ENCODE measurements at regions not wholly inside any gene's neighbourhood (a gene's known extent, or its start where the extent isn't known, plus 50 kb on each side); places are given as distances from the start of the nearest gene placed in this dataset.

GRCh38 chr4:19838858-19839257, 412.8 kb upstream of the SLIT2 start:
- ChIA-PET POLR2A (no interaction called here), CTCF (interaction anchor here (0.6 kb wide), 1 partner anchor 21 kb away, joined by 3 read pairs; no protein-coding TSS in a partner anchor)
- H3K9me3 ChIP-seq = no peaks in the 10 kb centered on the region
- H3K4me2 ChIP-seq = no peak overlapping the region
- WGBS (ENCODE audit: low lambda C conversion rate) = 72% methylated on average over 1 of the region's 1 CpG
- DNase-seq = no peak
- H3K9ac ChIP-seq = no peak overlapping the region
- no peak overlapping the region for H3K4me3 ChIP-seq (ENCODE audit: low read depth in 2 of 2, low read length in 1 of 2)
- TF ChIP-seq PBX3 (IDR thresholded peaks at IDR 0.05) = no peak
- TF ChIP-seq MEF2A (IDR thresholded peaks at IDR 0.05; ENCODE audit: borderline replicate concordance, low read depth) = no peak
- no peak for TF ChIP-seq EP300 (IDR thresholded peaks at IDR 0.05; ENCODE audit: borderline replicate concordance in 1 of 2, low read depth in 1 of 2, low read length in 1 of 2)
- no peak for TF ChIP-seq TEAD4 (IDR thresholded peaks at IDR 0.05; ENCODE audit: borderline replicate concordance, insufficient read depth)
- TF ChIP-seq NRF1 (IDR thresholded peaks at IDR 0.05; ENCODE audit: low read depth, low read length) = no peak
- TF ChIP-seq REST (IDR thresholded peaks at IDR 0.05; ENCODE audit: low read depth, low read length) = no peak
- no peak for TF ChIP-seq YY1 (IDR thresholded peaks at IDR 0.05; ENCODE audit: low read depth)
- TF ChIP-seq JUND (IDR thresholded peaks at IDR 0.05) = no peak
- no peak for TF ChIP-seq EZH2phosphoT487 (IDR thresholded peaks at IDR 0.05; ENCODE audit: borderline replicate concordance, low read depth)
- no peak for TF ChIP-seq RCOR1 (IDR thresholded peaks at IDR 0.05; ENCODE audit: low read length)
- TF ChIP-seq RAD21 (IDR thresholded peaks at IDR 0.05; ENCODE audit: low read length) = no peak
- no peak for TF ChIP-seq SIN3A (IDR thresholded peaks at IDR 0.05; ENCODE audit: borderline replicate concordance, low read depth, low read length)
- no peak for TF ChIP-seq IRF3 (IDR thresholded peaks at IDR 0.05; ENCODE audit: low read depth, low read length)
- no peak for TF ChIP-seq SMC3 (IDR thresholded peaks at IDR 0.05; ENCODE audit: low read depth, low read length)
- TF ChIP-seq GABPA (IDR thresholded peaks at IDR 0.05; ENCODE audit: low read depth) = no peak
- H4K20me1 ChIP-seq (ENCODE audit: insufficient read depth) = no peaks in the 10 kb centered on the region
- no peaks in the 10 kb centered on the region for H3F3A ChIP-seq (replicated peaks; ENCODE audit: insufficient read depth)
- no peaks in the 10 kb centered on the region for H3K27me3 ChIP-seq (ENCODE audit: insufficient read depth)
- no peaks in the 10 kb centered on the region for H3K79me2 ChIP-seq (ENCODE audit: insufficient read depth)
- no peaks in the 10 kb centered on the region for H3K36me3 ChIP-seq (replicated peaks in 1 of 2; ENCODE audit: control insufficient read depth in 1 of 2, insufficient read depth in 2 of 2, low read length in 1 of 2)
- no peak overlapping the region for H3K27ac ChIP-seq (ENCODE audit: low read depth in 2 of 2, low read length in 1 of 2)
- H2AFZ ChIP-seq (ENCODE audit: low read depth) = no peak overlapping the region
- no peaks in the 10 kb centered on the region for H3K4me1 ChIP-seq (ENCODE audit: control insufficient read depth in 1 of 2, insufficient read depth in 2 of 2, low read depth in 1 of 2, low read length in 1 of 2)
- H3K9me2 ChIP-seq = no peaks in the 10 kb centered on the region

Measured in SK-N-SH (cell line).